GM12891 (cell line): ENCODE measurements at regions not wholly inside any gene's neighbourhood (a gene's known extent, or its start where the extent isn't known, plus 50 kb on each side); places are given as distances from the start of the nearest gene placed in this dataset.
"Not testable (repeated sequence)": the region's sequence is repeated elsewhere in the genome, so short reads cannot be mapped to it uniquely, and the experiment has no call there.

Experiments
- DNase-seq: peaks from one replicate; pipeline ENCODE4 v3.0.0; 2011; ENCODE audit warnings: low spot score; ENCODE audit not compliant: insufficient read length
- FAIRE-seq: peaks from 2 replicates; lab custom pipeline; 2011; peaks lifted over from hg19 to GRCh38; lab: Jason Lieb, UNC
- PAX5 ChIP-seq: IDR thresholded peaks from 2 replicates; pipeline ENCODE4 v1.6.1; 2011; ENCODE audit warnings: low read length, moderate library complexity, mild to moderate bottlenecking; ENCODE audit not compliant: insufficient read depth, severe bottlenecking
- POLR2A ChIP-seq: IDR thresholded peaks from 2 replicates; pipeline ENCODE4 v1.6.1; 2011; ENCODE audit warnings: low read depth, low read length, control low read depth
- POLR2AphosphoS5 ChIP-seq: IDR thresholded peaks from 2 replicates; pipeline ENCODE4 v1.6.1; 2011; ENCODE audit warnings: low read depth, low read length, control low read depth
- POU2F2 ChIP-seq: IDR thresholded peaks from 2 replicates; pipeline ENCODE4 v1.6.1; 2011; ENCODE audit warnings: low read depth, mild to moderate bottlenecking, control low read depth, low read length, moderate library complexity
- SPI1 ChIP-seq: IDR thresholded peaks from 2 replicates; pipeline ENCODE4 v1.6.1; 2011; ENCODE audit warnings: low read depth, low read length, control low read depth
- TAF1 ChIP-seq: IDR thresholded peaks from 2 replicates; pipeline ENCODE4 v1.6.1; 2011; ENCODE audit warnings: low read depth, low read length, control low read depth

GRCh38 chr5:5854087-5854486 is 431.6 kb downstream of the ICE1 start:
- no peak for TF ChIP-seq POLR2A
- no peak for TF ChIP-seq TAF1
- no peak for TF ChIP-seq SPI1
- no peak for TF ChIP-seq POU2F2
- no peak for TF ChIP-seq PAX5
- no peak for TF ChIP-seq POLR2AphosphoS5
- FAIRE-seq (no peak), DNase-seq (no peak)

- DNase-seq (no peak), FAIRE-seq (no peak)
- TF ChIP-seq PAX5 (no peak), POLR2A (no peak), TAF1 (no peak)
These were observed 416.0 kb downstream of the ICE1 start for GRCh38 chr5:5838493-5838892.

- not testable (repeated sequence) for FAIRE-seq
These were observed 409.1 kb downstream of the ICE1 start for GRCh38 chr5:5831622-5832021.

GRCh38 chr5:5828619-5829018 is 406.1 kb downstream of the ICE1 start:
- no peak for TF ChIP-seq POLR2AphosphoS5
- TF ChIP-seq PAX5, result no peak
- TF ChIP-seq POU2F2, result no peak
- TF ChIP-seq SPI1, result no peak
- no peak for TF ChIP-seq TAF1
- TF ChIP-seq POLR2A, result no peak
- FAIRE-seq, result no peak
- DNase-seq, result no peak

More at GRCh38 chr5:5831622-5832021, 409.1 kb downstream of the ICE1 start:
- not testable (repeated sequence) for DNase-seq

- TF ChIP-seq TAF1, result no peak
- no peak for TF ChIP-seq PAX5
- TF ChIP-seq POLR2AphosphoS5, result no peak
- TF ChIP-seq POLR2A, result no peak
- no peak for TF ChIP-seq SPI1
- no peak for TF ChIP-seq POU2F2
- no peak for DNase-seq
- no peak for FAIRE-seq
These were observed 404.4 kb downstream of the ICE1 start for GRCh38 chr5:5826911-5827310.

GRCh38 chr5:5822729-5823257 is 400.3 kb downstream of the ICE1 start:
- DNase-seq, result no peak
- TF ChIP-seq POU2F2 (no peak), PAX5 (no peak), POLR2AphosphoS5 (no peak), TAF1 (no peak), SPI1 (no peak), POLR2A (no peak)
- no peak for FAIRE-seq

GRCh38 chr5:5816960-5817359 is 394.5 kb downstream of the ICE1 start:
- FAIRE-seq (no peak), DNase-seq (no peak)
- no peak for TF ChIP-seq PAX5
- TF ChIP-seq POLR2AphosphoS5, result no peak
- TF ChIP-seq SPI1, result no peak
- TF ChIP-seq TAF1, result no peak
- TF ChIP-seq POLR2A, result no peak
- TF ChIP-seq POU2F2, result no peak

- TF ChIP-seq PAX5 (no peak), POLR2A (no peak), POLR2AphosphoS5 (no peak), SPI1 (no peak), TAF1 (no peak), POU2F2 (no peak)
- FAIRE-seq, result no peak
- no peak for DNase-seq
These were observed 391.0 kb downstream of the ICE1 start for GRCh38 chr5:5813441-5813840.

- TF ChIP-seq TAF1 (no peak), PAX5 (no peak), POLR2A (no peak), POU2F2 (no peak), SPI1 (no peak), POLR2AphosphoS5 (no peak)
- DNase-seq (no peak), FAIRE-seq (no peak)
These were observed 388.0 kb downstream of the ICE1 start for GRCh38 chr5:5810461-5810860.

- FAIRE-seq (no peak), DNase-seq (no peak)
These were observed 383.4 kb downstream of the ICE1 start for GRCh38 chr5:5805916-5806315.

More at GRCh38 chr5:5805916-5806315, 383.4 kb downstream of the ICE1 start:
- TF ChIP-seq POLR2AphosphoS5 (no peak), PAX5 (no peak), SPI1 (no peak), POLR2A (no peak), POU2F2 (no peak), TAF1 (no peak)
